Astrocyte of the spinal cord (primary cell): ENCODE measurements at regions not wholly inside any gene's neighbourhood (a gene's known extent, or its start where the extent isn't known, plus 50 kb on each side); places are given as distances from the start of the nearest gene placed in this dataset.

ENCODE experiments used
- DNase-seq: peaks from one replicate; pipeline ENCODE4 v3.0.0; 2011; ENCODE audit warnings: low read depth, low spot score
- H3K4me3 ChIP-seq: 2 replicates; pipeline ENCODE4 v1.5.1; 2011; ENCODE audit warnings: low read depth, mild to moderate bottlenecking, low read length, moderate library complexity
- in situ Hi-C: cut with HindIII; loops from 2 replicates; pipeline ENCODE4 v1.10.0; 2017; ENCODE audit warnings: low sequenced_read_pairs
- TF ChIP-seq, protein P1 (sequence below): IDR thresholded peaks from 2 replicates; pipeline ENCODE4 v1.5.1; 2012; ENCODE audit warnings: low read depth, mild to moderate bottlenecking, low read length, inconsistent platforms

DNA sequence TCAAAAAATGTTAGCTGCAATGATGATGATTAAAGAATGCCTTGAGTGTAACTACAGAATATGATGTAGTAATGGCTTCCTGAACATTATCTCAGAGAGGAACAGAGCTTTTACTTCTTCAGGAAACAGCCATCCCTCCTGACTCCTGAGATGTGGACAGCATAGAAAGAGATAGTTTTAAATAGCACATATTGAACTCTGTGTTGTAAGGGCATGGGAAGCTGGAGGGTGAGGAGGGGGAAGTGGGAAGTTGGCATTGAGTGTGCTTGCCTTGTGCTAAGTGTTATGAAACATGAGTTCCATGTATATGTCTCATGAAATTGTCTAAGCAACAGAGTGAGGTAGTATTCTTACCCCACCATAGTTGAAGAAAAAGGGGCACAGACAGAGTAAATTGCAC, 161.5 kb upstream of the SLC28A3 start:
- in situ Hi-C loops, result no loop called here
- TF ChIP-seq, protein P1, sequence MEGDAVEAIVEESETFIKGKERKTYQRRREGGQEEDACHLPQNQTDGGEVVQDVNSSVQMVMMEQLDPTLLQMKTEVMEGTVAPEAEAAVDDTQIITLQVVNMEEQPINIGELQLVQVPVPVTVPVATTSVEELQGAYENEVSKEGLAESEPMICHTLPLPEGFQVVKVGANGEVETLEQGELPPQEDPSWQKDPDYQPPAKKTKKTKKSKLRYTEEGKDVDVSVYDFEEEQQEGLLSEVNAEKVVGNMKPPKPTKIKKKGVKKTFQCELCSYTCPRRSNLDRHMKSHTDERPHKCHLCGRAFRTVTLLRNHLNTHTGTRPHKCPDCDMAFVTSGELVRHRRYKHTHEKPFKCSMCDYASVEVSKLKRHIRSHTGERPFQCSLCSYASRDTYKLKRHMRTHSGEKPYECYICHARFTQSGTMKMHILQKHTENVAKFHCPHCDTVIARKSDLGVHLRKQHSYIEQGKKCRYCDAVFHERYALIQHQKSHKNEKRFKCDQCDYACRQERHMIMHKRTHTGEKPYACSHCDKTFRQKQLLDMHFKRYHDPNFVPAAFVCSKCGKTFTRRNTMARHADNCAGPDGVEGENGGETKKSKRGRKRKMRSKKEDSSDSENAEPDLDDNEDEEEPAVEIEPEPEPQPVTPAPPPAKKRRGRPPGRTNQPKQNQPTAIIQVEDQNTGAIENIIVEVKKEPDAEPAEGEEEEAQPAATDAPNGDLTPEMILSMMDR, result no peak
- no peak for DNase-seq
- H3K4me3 ChIP-seq, result no peak overlapping the region

DNA sequence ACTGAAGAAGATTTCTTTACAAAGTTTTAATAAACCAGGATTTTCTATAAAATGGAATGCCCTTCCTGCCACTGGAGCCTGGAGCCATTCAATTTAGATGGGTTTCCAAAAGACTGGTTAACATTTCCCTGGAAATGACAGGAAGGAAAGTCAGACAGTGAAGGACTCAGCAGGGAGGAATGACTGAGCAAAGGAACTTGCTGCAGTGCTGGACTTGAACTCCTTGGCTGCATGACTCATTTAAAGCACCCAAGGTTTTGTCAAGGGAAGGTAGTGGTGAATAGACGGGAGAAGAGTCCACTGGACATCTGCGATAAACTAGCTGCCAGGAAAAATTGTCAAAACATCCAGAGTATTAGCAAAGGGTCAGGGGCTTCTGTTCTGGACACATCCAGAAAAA, 163.8 kb upstream of the SLC28A3 start:
- TF ChIP-seq, protein P1, result no peak
- DNase-seq, result peak; percentile 24
- H3K4me3 ChIP-seq, result no peak overlapping the region
- in situ Hi-C loops, result no loop called here

DNA sequence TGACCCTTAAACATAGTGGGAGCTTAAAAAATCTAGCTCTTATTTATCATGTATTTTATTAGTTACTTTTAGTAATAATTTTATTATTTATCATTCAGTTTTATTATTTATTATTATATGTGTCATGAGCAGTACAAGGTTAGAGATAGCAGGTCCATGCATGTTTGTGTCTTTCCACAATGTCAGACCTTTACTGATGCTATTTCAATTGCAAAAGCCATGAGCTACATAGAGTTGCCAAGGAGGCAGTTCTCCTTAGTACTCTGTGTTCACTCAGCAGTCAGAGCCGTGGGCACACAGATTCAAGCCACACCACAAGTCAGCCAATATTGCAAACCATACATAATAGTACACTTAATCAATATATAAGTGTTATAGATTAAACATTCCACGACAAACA, 157.9 kb upstream of the NTRK2 start:
- TF ChIP-seq, protein P1, result no peak
- no peak for DNase-seq
- in situ Hi-C loops, result no loop called here
- no peak overlapping the region for H3K4me3 ChIP-seq

DNA sequence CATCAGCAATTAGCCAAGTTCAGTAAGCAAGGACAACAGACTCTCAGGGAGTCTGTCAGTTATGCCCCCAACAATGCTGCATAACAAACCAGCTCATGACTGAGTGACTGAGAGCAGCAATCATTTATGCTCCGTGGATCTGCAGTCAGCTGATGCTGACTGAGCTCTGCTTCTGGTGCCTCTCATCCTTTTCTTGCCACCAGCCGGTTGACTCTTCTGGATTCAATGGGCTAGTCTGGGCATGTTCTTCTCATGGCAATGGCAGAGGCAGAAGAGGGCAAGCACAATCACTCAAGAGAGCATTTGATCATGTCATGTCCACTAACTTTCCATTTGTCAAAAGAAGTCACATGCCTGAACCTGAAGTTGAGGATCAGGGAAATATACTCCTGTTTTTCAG, 157.0 kb upstream of the NTRK2 start:
- in situ Hi-C loops, result no loop called here
- H3K4me3 ChIP-seq, result no peak overlapping the region
- DNase-seq, result no peak
- TF ChIP-seq, protein P1, result no peak

DNA sequence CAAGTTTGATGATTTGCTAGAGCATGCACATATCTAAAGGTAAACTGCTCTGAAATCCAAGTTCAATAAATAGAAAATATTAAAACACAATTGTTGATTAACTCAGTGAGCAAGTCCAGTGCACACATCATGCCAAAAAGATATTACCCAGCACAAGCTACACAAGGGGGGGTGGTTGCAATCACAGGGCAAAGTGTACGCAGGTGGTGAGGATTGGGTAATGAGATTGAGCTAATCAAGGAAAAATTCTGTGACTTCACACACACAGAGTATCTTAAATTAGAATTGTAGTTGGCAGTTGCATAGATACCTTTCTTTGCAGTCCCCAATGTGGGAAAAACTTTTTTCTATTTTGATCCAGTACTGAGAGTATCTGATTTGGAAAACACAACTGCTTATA, 156.1 kb upstream of the NTRK2 start:
- TF ChIP-seq, protein P1, result no peak
- in situ Hi-C loops, result no loop called here
- DNase-seq, result no peak
- H3K4me3 ChIP-seq, result no peak overlapping the region

DNA sequence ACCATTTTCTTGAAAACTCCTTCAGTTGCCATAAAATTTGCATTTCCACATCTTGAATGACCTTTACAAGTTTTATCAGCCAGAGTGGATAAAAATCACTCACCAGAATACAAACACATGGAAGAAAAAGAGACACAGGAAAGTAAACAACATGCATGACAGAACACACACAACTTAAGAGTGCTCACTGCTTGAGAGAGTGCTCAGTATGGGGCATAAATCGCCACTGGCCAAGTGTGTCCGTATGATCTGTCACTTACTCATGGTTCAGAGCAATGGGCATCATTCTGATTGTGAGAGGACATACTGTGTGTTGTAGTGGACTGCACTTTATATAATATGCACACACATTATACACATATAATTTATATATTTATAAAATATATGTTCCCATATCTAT, 155.6 kb upstream of the NTRK2 start:
- TF ChIP-seq, protein P1, result no peak
- no peak overlapping the region for H3K4me3 ChIP-seq
- in situ Hi-C loops, result no loop called here
- no peak for DNase-seq

DNA sequence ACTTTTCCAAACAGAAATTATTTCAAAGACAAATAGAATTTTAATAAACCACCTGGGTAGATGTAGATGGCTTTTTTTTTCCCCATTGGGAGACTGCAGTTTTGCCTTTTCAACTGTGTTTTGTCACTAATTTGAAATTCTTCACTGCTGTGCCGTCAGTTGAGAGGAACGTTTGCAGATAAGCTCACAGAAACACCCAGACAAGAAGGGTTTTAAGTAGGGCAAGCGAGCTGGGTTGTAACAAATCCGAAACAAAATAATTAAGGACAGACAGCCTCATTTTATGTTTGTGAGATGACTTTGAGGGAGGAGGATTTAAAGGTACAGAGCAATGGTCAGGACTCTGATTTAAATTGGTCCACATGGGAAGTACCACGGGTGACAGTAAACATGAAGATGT, 155.1 kb upstream of the NTRK2 start:
- in situ Hi-C loops, result no loop called here
- DNase-seq, result no peak
- no peak overlapping the region for H3K4me3 ChIP-seq
- TF ChIP-seq, protein P1, result no peak
